ENCODE measurements at regions not wholly inside any gene's neighbourhood (a gene's known extent, or its start where the extent isn't known, plus 50 kb on each side); places are given as distances from the start of the nearest gene placed in this dataset.

DNA sequence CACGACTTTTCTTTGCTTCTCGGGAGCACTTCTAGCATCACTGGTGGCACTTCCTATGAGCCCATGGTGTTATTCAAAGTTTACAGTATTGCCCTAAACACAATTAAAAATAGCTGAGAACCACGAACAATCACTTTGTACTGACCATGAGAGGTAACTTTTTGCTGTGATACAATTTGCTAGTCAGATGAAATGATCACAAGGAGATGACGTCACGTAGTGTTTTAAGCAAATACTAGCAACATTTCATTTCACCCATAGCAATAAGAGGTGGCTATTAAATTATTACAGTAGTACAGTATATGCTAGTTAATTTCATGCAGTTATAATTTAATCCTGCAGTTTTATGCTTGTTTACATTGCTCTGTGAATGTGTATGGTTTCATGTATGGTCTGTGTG, 108.9 kb upstream of the DOK6 start:
- H2AFZ ChIP-seq (ENCODE audit: low read depth, low read length) = no peak overlapping the region
- no peaks in the 10 kb centered on the region for H3K4me1 ChIP-seq (ENCODE audit: insufficient read depth, low read length)
- no peaks in the 10 kb centered on the region for H3K36me3 ChIP-seq (ENCODE audit: insufficient read depth, low read length)
- H3K9me3 ChIP-seq (ENCODE audit: low read length) = no peaks in the 10 kb centered on the region
- no peaks in the 10 kb centered on the region for H3K27me3 ChIP-seq (ENCODE audit: insufficient read depth, low read length)
- no peak overlapping the region for H3K4me3 ChIP-seq (ENCODE audit: low read length)

DNA sequence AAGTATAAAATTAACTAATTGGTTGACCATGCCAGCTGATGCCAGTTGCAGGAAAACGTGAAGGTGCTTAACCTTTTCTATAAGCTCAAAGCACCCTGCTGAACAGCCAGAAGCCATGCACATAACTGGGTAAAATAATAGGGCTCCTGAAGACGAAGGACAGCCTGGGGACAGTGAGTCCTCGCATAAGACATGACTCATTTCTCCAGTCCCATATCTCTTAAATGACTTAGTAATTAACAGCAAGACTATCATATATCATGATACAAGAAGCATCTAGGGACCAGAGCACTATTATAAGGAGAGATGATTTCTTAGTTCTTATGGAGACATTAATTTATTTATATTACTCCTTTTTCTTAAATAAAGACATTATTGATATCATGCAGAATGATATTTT, 100.5 kb upstream of the DOK6 start:
- no peaks in the 10 kb centered on the region for H3K27me3 ChIP-seq (ENCODE audit: insufficient read depth, low read length)
- H2AFZ ChIP-seq (ENCODE audit: low read depth, low read length) = no peak overlapping the region
- H3K9me3 ChIP-seq (ENCODE audit: low read length) = no peaks in the 10 kb centered on the region
- no peak overlapping the region for H3K4me3 ChIP-seq (ENCODE audit: low read length)
- H3K36me3 ChIP-seq (ENCODE audit: insufficient read depth, low read length) = no peaks in the 10 kb centered on the region
- H3K4me1 ChIP-seq (ENCODE audit: insufficient read depth, low read length) = no peaks in the 10 kb centered on the region

DNA sequence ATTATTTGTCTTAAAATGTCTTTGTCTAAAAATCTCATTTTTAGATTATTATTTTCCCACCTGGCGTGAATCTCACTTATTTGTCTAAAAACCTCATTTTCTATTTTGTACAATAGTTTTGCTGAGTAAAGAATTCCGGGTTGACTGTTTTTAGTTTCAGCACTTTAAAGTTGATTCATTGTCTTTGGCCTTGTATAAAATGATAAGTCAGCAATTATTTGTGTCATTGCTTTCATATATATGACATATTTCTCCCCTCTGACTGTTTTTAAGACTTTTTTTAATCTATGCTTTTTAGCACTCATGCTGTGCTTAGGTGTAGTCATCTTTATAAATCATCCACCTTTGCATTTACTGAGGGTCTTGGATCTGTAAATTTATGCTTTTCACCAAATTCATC, 92.1 kb upstream of the DOK6 start:
- H3K36me3 ChIP-seq (ENCODE audit: insufficient read depth, low read length) = no peaks in the 10 kb centered on the region
- H3K4me3 ChIP-seq (ENCODE audit: low read length) = no peak overlapping the region
- H2AFZ ChIP-seq (ENCODE audit: low read depth, low read length) = no peak overlapping the region
- no peaks in the 10 kb centered on the region for H3K4me1 ChIP-seq (ENCODE audit: insufficient read depth, low read length)
- H3K9me3 ChIP-seq (ENCODE audit: low read length) = no peaks in the 10 kb centered on the region
- no peaks in the 10 kb centered on the region for H3K27me3 ChIP-seq (ENCODE audit: insufficient read depth, low read length)

DNA sequence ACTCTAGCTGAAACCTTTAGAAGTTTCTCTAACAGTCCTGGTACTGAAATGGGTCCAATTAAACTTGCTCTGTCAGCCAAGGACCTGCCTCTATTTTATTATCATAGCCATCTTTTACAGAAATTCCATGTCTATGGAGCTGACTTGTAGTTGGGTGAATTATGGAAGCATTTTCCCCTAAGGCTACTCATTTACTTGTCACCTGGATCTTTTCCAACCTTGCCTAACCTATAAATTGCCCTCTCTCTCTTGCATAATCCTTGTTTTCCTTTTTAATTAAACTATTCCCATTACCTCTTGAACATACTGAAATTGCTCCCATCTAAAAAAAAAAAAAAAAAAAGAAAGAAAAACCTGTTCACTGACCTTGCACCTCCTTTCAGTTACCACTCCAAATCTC, 74.6 kb upstream of the DOK6 start:
- Histone ChIP-seq H3K4me1 (ENCODE audit: insufficient read depth, low read length) (no peaks in the 10 kb centered on the region), H3K36me3 (ENCODE audit: insufficient read depth, low read length) (no peaks in the 10 kb centered on the region), H3K9me3 (ENCODE audit: low read length) (no peaks in the 10 kb centered on the region), H2AFZ (ENCODE audit: low read depth, low read length) (no peak overlapping the region), H3K27me3 (ENCODE audit: insufficient read depth, low read length) (no peaks in the 10 kb centered on the region), H3K4me3 (ENCODE audit: low read length) (no peak overlapping the region)

DNA sequence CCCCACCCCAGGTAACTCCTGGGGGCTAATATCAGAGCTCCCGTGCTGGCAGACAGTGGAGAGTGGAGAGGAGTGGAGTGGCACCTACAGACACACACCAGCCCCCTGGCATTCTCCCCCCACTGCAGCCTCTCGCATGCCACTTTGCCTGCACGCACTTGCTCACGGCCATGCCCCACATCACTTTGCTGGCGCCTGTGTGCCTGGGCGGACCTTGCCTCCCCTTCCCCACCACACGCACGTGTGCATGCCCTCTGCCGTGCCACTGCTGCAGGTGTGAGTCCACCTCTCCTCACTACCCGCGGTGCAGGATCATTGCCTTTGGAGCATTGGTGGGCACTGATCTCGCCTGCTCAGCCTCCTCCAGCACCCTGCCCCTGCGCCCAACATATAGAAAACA, 72.6 kb upstream of the DOK6 start:
- Histone ChIP-seq H3K4me3 (ENCODE audit: low read length) (no peak overlapping the region), H2AFZ (ENCODE audit: low read depth, low read length) (no peak overlapping the region), H3K27me3 (ENCODE audit: insufficient read depth, low read length) (no peaks in the 10 kb centered on the region), H3K36me3 (ENCODE audit: insufficient read depth, low read length) (no peaks in the 10 kb centered on the region), H3K4me1 (ENCODE audit: insufficient read depth, low read length) (no peaks in the 10 kb centered on the region), H3K9me3 (ENCODE audit: low read length) (no peaks in the 10 kb centered on the region)

DNA sequence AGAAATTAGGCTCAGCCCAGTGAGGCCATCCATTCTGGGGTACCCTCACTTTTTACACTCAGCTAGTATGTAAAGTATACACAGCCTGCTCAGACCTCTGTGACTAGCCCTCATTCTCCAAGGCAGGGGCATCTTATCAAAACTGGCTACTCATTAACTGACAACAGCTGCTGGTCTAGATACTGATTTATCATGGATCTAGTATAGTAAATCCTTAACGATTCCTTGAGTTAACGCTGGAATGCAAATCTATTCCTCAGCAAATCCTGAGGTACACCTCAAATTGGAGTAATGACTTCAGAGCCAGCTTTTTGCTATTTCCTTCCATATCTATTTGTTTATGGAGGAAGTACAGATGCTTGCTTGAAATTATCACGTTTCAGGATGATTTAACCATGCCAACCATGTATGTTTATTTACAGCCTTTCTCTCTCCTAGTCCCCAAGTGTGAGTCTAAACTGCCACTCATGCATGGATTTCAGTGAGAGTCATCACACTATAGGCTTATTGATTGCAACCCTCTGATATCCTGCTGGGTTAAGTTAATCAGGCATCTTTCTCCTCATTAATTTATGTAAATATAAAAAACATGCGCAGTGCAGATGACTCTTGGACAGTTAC, 70.2 kb upstream of the DOK6 start:
- no peaks in the 10 kb centered on the region for H3K9me3 ChIP-seq (ENCODE audit: low read length)
- no peaks in the 10 kb centered on the region for H3K4me1 ChIP-seq (ENCODE audit: insufficient read depth, low read length)
- H2AFZ ChIP-seq (ENCODE audit: low read depth, low read length) = no peak overlapping the region

DNA sequence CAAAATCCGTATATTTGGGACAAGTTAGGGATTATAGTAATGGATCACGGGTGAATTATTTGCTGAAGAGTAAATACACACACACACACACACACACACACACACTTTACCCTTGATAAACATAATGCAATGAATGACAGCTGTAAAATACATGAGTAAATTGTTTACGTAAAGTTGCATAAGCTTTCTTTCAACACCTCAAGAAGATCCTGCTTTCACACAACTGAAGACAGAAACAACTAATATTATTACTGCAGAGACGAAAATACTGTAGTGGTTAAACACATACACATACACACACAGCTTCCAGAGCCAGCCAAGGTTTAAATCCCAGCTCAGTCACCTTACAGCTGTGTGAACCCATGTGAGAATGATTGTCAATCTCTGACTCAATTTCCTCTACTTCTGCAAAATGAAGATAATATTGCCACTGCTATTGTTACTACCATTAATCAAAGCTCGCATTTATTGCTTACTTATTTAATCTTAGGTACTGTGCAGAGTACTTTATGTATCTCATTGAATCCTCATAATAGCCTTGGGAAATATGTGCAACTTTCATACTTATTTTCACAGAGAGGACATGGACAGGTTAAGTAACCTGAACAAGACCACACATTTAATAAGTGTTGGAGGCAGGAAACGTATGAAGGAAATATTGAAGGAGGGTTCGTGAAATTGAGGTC, 50.6 kb upstream of the DOK6 start:
- Histone ChIP-seq H2AFZ (ENCODE audit: low read depth, low read length) (no peak overlapping the region), H3K4me3 (ENCODE audit: low read length) (no peak overlapping the region), H3K4me1 (ENCODE audit: insufficient read depth, low read length) (no peaks in the 10 kb centered on the region), H3K36me3 (ENCODE audit: insufficient read depth, low read length) (no peaks in the 10 kb centered on the region), H3K27me3 (ENCODE audit: insufficient read depth, low read length) (no peaks in the 10 kb centered on the region), H3K9me3 (ENCODE audit: low read length) (no peaks in the 10 kb centered on the region)

More for the DNA sequence above, 70.2 kb upstream of the DOK6 start:
- no peaks in the 10 kb centered on the region for H3K27me3 ChIP-seq (ENCODE audit: insufficient read depth, low read length)
- H3K4me3 ChIP-seq (ENCODE audit: low read length) = no peak overlapping the region
- no peaks in the 10 kb centered on the region for H3K36me3 ChIP-seq (ENCODE audit: insufficient read depth, low read length)

All from neuron (in vitro differentiated cells).